Inferior parietal cortex (tissue), 1 donor: ENCODE measurements at regions not wholly inside any gene's neighbourhood (a gene's known extent, or its start where the extent isn't known, plus 50 kb on each side); places are given as distances from the start of the nearest gene placed in this dataset.

Experiments used
- DNase-seq: peaks from one replicate; pipeline ENCODE4 v3.0.0-alpha.2; 2016; ENCODE audit errors: extremely low spot score

DNA sequence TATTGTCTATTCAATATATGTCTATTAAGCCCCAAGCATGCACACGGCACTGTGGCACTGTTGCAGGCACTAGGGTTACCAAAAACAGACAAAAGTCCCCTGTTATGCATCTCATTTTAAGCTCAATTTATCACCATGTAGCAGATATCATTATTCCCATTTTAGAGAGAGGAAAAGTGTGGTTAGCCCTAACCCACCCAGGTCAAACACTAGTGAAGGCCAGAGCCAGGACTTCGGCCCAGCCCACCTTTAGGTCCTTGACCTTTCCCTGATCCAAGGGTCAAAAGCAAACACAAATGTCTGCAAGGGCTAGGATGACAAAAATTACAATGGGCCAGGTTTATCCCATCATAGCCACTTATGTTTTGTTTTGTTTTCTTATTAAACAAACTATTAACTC lies 130.3 kb upstream of the NUDT7 start:
- no peak for DNase-seq

DNA sequence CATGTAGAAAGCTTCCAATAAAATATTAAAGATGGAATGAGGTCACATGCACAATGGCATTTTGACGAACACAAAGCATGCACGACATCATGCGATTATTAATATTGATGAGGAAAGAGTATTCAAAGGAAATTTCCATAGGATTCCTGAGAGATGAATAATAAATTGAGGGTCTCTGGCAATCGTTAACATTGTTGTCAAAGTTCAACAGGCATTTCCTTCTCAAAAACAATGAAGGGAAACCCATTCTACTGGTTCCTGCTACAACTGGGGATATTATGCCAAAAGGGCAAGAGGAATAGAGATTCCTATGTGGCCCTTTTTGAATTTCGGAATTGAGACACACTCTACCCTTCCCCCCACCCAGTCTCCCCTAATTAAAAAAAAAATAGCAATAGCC lies 128.3 kb upstream of the NUDT7 start:
- DNase-seq, result no peak

DNA sequence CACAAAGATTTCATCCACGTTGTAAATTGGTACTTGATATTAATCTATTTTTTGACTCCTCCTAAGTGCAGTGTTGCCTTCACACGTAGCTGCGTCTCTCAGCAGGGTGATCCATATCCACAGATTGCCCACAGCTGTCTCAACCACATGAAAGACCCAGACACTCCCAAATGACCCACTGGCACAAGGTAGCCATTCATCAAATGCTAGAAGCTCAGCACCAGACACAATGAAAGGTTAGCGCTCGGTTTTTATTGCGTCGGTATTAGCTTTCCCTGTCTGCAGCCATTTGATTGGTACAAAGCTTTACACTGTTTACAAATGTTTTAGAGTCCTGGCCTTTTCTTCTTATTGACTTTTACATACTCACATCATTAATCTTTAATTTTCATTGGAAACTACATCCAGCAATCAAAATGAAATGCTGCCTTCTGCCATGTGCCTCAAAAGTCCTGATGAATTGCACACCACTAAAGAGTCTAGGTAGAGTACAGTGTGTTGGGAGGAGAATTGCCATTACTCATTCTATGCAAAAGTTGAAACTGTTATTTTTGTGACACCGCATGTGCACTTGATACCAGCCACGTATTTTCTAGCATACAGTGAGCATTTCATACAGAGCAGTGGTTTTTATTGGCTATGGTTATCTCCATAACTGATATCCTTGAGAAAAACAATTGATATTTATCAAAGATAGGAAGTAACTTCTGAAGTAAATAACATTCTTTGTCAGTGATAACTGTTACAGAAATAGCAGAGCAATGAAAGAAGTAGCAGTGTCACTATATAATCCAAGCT lies 127.3 kb upstream of the NUDT7 start:
- DNase-seq, result no peak

DNA sequence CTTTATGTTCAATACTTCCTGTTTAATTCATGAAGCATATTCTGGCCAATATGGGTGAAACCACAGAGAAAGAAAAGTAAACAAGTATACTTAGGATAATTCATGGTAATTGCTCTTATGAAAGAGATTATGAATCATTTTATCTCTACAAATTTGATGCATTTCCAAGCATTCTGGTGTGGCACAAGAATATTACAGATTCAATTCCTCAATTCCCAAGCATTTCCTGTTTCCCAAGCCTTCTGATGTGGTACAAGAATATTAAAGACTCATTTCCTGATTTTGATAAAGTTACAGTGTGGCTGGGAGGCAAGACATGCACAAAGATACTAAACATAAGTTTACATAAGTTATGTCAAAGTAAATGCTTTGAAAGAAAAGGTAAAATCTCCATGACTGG lies 126.1 kb upstream of the NUDT7 start:
- DNase-seq, result no peak

DNA sequence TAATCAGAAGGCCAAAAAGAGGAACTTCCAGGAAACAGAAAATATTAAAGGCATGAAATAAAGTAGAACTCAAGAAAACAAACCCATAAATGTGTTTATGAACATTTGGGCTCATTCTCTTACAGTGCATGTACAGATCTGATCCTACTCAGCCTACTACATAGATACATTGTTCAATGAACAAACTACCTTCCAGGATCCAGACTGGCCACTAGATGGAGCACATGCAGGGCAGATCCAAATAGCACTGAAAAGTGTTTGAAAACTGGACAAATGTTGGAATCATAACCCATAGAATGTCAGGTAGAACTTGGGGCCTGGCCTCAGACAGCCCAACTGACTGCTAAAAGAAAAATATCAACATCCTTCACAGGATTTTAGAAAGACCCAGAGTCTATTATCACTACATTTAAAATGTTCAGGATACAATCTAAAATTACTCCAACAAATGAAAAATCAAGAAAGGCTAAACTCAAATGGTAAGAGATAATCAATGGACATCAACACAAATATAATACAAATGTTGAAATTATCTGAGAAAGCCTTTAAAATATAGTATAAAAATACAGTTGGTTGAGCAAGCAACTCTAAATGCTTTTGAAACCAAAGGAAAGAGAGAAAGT lies 122.4 kb upstream of the NUDT7 start:
- peak; percentile 22 for DNase-seq

DNA sequence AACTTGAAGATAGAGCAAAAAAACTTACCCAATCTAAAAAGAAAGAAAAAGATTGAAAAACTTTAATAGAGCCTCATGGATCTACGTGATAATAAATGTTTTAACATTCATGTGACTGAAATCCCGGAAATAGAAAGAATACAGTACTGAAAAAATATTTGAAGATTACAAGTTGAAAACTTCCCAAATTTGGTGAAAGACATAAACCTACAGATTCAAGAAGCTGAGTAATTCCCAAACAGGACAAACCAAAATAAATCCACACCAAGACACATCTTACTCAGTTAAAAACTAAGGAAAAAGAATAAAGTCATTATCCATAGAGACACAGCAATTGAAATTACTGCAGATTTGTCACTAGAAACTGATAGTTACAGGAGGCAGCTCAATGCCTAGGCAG lies 121.8 kb upstream of the NUDT7 start:
- DNase-seq, result no peak

DNA sequence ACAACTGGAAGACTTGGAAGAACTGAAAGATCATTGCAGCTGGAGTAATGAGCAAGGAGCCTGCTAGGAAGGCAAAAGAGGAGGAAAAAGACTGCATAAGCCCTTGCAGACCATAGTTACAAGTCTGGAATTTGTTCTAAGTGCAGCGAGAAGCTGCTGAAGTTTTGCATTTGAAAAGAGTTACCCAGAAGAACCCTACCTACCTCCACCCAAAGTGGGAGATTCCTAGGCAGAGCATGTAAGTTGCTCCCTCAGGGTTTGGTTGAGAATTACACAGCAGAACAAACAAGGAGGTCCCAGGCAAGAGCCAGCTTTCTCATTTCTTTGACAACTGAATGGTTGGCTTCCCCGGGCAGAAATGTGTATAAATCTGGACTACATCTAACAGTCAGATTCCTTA lies 118.7 kb upstream of the NUDT7 start:
- no peak for DNase-seq

DNA sequence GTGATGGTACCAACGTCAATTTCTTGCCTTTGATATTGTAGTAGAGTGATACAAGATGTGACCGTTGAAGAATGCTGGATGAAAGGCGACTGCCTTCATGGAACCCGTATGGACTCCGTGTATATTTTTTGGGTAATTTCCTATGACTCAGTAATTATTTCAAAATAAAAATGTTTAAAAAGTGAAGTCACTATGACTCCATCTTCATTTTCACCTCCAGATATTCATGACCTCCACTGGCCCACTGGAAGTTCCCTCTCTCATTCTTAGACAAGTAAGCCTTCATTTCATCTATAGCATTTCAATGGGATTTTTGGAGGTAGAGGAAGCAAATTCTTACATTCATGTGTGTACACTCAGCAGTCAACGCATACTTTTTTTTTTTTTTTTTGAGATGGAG lies 111.8 kb upstream of the NUDT7 start:
- no peak for DNase-seq

DNA sequence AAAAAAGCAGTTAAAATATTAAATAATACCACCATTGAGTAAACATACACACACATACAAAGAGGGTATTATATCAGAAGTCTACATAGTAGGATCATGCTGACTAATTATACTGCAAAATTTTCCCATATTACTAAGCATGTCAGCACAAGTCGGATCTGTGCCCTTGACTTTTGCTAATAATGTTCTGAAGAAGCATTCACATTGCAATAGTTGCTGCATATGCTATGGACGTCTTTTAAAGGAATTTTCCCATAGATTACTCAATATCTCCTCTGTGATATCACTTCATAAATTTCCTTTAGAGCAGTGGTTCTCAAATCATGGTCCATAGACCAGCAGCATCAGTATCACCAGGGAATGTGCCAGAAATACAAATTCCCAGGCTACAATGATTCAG lies 110.9 kb upstream of the NUDT7 start:
- DNase-seq, result no peak

DNA sequence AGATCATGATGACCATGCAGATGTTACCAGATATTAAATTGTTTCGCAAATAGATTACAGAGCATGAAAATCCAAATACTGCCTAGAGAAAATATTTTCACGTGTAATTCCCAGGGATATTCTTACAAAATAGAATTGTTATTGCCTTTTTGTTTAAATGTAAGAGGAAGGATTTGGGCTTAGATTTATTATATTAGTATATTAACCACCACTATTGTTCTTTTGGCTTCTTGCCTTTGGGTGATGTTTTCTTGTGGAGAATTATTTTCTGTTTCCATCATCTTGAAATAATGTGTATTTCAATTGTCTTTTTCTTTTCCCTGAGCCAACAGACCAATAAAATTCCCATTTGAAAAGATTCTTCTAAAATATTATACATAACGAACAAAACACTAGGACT lies 109.7 kb upstream of the NUDT7 start:
- DNase-seq, result no peak

DNA sequence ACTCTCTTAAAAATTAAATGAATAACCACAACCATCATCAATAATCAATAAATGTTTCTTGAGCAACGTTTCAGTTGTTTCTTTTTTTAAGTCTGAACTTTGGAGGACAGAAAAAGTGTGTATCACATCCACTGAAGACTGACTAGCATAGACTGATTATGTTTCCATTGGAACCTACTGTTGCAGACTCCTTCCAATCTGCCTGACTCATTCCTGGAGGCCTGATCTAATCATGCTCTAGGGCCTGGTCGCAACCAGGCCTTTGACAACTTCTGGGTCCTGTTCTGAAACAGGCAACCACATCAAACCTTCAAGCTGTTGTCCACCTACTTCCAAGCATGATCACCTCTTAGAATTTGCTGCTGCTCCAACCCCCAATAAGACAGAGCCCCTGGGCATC lies 109.2 kb upstream of the NUDT7 start:
- no peak for DNase-seq

DNA sequence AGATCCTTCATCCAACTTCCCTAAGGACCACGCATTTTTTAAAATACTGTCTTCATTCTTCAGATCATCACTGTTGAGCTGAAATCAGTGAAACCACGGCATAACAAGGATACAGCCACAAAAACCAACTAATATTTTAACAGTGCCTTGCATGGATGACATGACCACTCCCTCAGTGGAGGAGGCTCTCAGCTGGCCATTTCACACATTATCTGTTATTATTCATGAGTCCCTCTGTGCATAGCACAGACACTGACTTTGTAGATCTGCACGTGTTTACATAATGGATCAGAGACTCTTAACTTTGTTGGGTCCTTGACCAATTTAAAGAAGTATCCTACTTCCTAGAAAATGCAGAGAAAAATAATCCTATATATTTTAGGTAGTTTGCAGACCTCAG lies 104.8 kb upstream of the NUDT7 start:
- no peak for DNase-seq

DNA sequence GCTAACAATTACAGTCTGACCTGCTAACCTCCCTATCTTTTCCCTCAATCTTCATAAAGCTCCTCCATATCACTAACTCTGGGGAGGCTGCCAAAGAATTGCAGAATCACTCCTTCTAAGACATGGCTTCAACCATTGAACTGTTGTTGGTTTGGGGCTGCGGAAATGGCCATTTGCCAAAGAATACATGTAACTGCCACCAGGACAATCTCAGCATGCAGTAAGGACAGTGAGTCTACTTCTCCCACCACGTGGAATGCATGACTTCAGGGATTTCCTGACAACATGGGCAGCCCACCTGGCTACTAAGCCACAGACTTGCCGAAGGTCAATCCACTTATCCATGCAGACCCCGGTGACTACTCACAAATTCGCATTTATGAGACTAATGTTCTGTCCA lies 104.3 kb upstream of the NUDT7 start:
- DNase-seq, result no peak

DNA sequence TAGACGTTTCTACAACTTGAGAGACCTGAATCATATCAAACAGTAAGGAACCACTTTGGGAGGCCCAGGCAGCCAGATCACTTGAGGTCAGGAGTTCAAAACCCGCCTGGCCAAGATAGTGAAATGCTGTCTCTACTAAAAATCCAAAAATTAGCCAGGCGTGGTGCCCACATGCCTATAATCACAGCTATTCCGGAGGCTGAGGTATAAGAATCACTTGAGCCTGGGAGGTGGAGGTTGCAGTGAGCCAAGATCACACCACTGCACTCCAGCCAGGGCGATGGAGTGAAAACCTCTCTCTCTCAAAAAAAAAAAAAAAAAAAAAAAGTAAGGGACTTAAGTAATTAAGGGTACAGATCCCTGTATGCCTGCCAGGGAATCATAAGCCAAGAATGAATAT lies 103.4 kb upstream of the NUDT7 start:
- no peak for DNase-seq

DNA sequence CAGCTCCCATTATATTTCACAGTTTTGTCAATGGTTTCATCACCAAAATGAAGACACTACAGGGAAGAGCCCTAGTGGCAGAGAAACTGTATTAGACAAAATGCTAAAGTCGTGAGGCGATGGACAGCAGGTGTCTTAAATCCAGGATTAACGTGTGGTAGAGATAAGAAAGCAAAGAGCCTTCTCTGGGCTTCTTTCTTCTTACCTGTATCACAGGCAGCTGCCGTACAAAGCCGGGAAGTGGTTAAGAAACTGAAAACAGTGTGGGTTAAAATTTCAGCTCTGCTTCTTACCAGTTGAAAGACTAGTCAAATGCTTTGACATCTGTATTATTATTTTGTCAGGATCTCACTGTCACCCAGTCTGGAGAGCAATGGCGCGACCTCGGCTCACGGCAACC lies 98.2 kb upstream of the NUDT7 start:
- no peak for DNase-seq

DNA sequence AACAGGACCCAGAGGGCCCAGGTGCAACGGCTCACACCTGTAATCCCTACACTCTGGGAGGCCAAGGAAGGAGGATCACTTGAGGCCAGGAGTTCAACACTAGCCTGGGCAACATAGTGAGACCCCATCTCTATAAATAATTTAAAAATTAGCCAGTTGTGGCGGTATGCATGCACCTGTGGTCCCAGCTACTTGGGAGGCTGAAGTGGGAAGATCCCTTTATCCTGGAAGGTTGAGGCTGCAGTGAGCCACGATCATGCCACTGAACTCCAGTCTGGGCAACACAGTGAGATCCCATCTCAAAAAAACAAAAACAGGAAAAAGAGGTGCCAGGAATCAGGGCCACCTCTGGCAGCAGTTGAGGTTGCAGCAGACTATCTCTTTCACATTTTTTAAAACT lies 85.7 kb upstream of the NUDT7 start:
- DNase-seq, result no peak

DNA sequence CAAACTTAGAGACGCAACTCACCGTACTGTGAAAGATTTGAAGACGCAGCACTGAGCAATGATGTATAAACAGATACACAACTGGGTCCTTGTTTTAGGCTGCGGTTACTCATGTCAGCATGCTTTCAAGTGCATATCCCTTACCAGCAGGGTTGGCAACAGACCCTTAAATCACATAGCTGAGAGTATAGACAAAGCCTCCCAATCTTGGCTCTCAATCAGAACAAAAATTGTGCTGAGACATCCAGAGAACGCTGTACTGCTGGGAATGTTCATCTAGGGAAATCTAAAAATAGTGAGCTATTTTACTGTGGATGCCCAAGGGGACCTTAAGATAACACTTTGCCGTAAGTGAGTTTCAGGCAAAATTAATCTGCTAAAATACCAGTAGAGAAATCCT lies 84.4 kb upstream of the NUDT7 start:
- DNase-seq, result no peak

DNA sequence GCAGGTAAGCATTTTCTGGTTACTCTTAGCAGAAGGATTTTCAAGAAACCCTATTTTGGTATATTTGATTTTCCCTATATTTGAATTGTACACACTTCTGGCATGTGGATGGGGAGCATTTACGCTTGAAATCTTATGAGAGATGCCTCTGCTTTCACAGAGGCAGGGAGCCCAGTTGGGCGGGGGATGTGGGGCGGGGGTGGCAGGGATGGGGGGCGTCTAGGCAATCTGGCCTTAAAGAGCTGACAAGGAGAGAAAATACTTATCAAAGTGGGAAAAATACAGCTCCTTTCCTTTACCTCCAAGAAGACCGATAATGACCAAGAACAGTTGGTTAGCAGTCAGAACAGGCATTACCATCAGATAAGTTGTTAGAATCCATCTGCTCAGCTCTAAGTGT lies 79.1 kb upstream of the NUDT7 start:
- no peak for DNase-seq

DNA sequence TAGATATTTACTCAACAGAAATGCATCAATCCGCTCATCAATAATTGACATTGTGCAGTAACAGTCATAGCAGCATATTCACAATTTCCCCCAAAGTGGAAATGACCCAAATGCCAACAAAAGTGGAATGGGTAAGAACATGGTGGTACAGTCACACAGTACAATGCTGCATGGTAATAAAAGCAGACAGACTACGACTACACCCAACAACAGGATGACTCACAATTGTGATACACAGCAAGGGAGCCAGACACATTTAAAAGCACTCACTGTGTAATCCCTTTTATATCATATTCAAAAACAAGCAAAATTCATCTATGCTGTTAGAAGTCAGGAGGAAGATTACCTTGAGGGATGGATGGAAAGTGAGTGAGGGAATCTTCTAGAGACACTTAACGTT lies 76.5 kb upstream of the NUDT7 start:
- DNase-seq, result no peak

DNA sequence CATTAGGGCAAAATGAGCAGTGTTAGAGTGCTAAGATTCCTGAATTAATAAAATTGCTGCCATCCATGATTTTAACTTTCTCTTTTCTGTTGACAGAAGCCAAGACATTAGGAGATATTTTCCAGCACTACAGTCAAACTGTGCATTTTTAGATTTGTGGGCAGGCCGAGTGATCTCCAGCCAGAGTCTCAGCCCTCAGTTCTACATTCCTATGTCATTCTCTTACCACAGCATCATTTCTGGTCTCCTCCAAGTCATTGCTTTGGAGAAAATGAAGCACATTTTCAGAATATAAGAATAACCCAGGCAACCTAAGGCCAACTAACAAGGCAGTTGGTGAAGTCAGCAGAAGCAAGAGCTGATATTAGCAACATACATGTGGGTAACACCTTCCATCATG lies 74.6 kb upstream of the NUDT7 start:
- no peak for DNase-seq

DNA sequence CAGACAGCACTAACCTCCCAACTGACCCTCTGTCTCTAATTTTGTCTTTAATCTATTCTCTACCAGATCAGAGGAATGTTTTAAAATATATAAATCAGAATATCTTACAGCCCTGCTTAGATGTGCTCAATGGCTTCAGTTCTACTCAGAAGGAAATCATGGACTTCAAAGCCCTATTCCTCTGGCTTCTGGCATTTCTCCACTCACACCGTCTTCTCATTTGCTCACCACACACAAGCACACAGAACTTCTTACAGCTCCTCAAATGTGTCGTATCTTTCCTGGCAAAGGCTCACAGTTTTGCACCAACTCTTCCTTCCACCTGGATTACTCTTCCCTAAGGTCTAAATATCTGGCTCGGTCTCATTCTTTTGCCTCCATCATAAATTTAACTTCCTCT lies 71.6 kb upstream of the NUDT7 start:
- no peak for DNase-seq

DNA sequence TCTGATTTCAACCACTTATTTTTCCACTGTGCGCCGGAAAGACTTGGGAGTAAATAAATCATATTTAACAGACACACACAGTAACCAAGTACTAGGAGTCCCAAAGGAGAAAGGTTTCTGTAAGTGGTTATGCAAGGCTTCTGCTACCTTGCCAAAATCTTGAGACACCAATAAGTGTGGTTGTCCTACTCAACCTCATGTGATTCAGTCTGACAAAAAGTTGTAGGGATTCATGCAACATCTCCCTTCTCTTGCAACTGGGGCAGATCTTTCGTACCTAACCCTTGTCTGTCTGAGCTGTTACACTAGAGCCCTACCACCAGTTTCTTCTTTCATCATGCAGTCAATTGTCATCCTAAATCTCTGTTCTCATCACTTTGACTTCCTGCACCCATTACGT lies 69.9 kb upstream of the NUDT7 start:
- DNase-seq, result no peak

DNA sequence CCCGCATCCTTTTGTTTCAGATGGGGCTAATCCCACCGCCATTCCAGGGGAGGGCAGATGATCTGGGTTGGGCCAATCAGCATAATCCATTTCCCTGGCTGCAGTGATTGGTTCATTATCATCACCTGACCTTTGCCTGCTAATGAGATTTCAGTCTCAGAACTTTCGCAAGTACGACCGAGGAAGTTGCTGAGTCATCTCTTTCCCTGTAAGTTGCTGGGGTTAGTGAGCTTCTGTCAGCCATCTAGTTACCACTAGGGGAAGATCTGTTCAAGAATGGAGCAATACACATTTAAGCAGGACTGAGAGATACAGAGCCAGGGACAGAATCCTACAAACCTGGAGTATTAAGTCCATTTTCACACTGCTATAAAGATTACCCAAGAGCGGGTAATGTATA lies 65.3 kb upstream of the NUDT7 start:
- DNase-seq, result no peak

DNA sequence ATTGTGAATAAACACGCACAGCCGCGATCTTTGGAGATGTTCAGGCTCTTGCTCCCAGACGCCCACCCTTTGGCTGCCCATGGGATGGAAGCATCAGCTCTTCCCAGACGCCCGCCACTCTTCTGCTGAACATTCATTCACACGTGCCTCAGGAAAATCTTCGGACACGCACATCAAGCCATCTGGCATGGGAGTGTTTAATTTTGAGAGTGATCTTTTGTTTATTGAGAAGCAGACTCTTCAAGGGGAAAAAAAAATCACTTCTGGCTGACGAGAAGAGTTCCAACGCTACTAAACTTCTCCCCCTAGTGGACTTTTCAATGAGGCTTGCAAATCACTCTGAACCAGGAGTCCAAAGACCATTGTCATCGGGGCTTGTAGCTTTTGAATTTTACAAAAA lies 62.0 kb upstream of the NUDT7 start:
- DNase-seq, result peak; percentile 68
